Skeletal muscle tissue (tissue), 3 donors: ENCODE measurements at regions not wholly inside any gene's neighbourhood (a gene's known extent, or its start where the extent isn't known, plus 50 kb on each side); places are given as distances from the start of the nearest gene placed in this dataset.

ENCODE experiments used
- H3K27ac ChIP-seq: one replicate; pipeline ENCODE4 v1.7.0; 2013; ENCODE audit warnings: mild to moderate bottlenecking, low read depth, low read length, inconsistent platforms
- H3K27me3 ChIP-seq, 3 donors: one replicate each; pipeline ENCODE4 v1.7.0; 2013; ENCODE audit warnings: low read length in 3 of 3; ENCODE audit not compliant: control insufficient read depth in 3 of 3, insufficient read depth in 3 of 3
- H3K36me3 ChIP-seq, 3 donors: one replicate each; pipeline ENCODE4 v1.7.0; 2013; ENCODE audit warnings: low read length in 3 of 3; ENCODE audit not compliant: control insufficient read depth in 3 of 3, insufficient read depth in 3 of 3
- H3K4me1 ChIP-seq, 3 donors: one replicate each; pipeline ENCODE4 v1.7.0; 2013; ENCODE audit warnings: low read length in 3 of 3, mild to moderate bottlenecking in 3 of 3; ENCODE audit not compliant: control insufficient read depth in 3 of 3, insufficient read depth in 3 of 3
- H3K4me3 ChIP-seq, 3 donors: one replicate each; pipeline ENCODE4 v1.7.0; 2013; ENCODE audit warnings: low read length in 3 of 3
- H3K9ac ChIP-seq, 3 donors: one replicate each; pipeline ENCODE4 v1.7.0; 2013; ENCODE audit warnings: low read length in 3 of 3, mild to moderate bottlenecking in 3 of 3, moderate library complexity in 2 of 3, low read depth in 1 of 3
- H3K9me3 ChIP-seq, 3 donors: one replicate each; pipeline ENCODE4 v1.7.0; 2013; ENCODE audit warnings: low read length in 3 of 3; ENCODE audit not compliant: control insufficient read depth in 3 of 3
- donor health status: Osteomylitis.

GRCh38 chr4:15295421-15296162 is 132.2 kb upstream of the C1QTNF7 start:
- no peaks in the 10 kb centered on the region for H3K9me3 ChIP-seq

GRCh38 chr4:15297344-15297743 is 130.5 kb upstream of the C1QTNF7 start:
- Histone ChIP-seq H3K27me3 (no peaks in the 10 kb centered on the region), H3K9ac (no peak overlapping the region), H3K4me3 (no peak overlapping the region), H3K9me3 (no peaks in the 10 kb centered on the region), H3K36me3 (no peaks in the 10 kb centered on the region), H3K4me1 (peaks cover 0 to 3% (median 0%) of the 10 kb centered on the region in 3 donors), H3K27ac (no peak overlapping the region)

More at GRCh38 chr4:15295421-15296162, 132.2 kb upstream of the C1QTNF7 start:
- Histone ChIP-seq H3K4me3 (no peak overlapping the region), H3K9ac (no peak overlapping the region), H3K36me3 (no peaks in the 10 kb centered on the region), H3K27ac (no peak overlapping the region), H3K27me3 (no peaks in the 10 kb centered on the region), H3K4me1 (peaks cover 0 to 3% (median 0%) of the 10 kb centered on the region in 3 donors)

DNA sequence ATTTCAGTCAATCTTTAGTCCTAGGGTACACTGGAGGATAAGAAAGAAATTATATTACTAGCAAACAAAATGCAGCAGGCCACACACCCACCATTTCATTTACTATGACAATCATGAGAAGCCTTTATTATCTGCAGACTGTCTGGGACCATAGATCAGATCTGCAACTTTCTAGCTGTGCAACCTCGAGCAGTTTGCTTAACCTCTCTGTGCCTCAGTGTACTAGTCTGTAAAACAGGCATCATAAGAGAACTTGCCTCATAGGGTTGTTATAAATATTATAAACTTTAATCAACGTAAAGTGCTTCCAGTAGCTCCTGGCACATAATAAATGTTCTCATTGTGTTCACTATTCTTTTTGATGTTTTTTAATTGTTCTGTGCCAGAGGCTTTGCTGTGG is 128.2 kb upstream of the C1QTNF7 start:
- peaks cover 0 to 3% (median 0%) of the 10 kb centered on the region in 3 donors for H3K4me1 ChIP-seq

DNA sequence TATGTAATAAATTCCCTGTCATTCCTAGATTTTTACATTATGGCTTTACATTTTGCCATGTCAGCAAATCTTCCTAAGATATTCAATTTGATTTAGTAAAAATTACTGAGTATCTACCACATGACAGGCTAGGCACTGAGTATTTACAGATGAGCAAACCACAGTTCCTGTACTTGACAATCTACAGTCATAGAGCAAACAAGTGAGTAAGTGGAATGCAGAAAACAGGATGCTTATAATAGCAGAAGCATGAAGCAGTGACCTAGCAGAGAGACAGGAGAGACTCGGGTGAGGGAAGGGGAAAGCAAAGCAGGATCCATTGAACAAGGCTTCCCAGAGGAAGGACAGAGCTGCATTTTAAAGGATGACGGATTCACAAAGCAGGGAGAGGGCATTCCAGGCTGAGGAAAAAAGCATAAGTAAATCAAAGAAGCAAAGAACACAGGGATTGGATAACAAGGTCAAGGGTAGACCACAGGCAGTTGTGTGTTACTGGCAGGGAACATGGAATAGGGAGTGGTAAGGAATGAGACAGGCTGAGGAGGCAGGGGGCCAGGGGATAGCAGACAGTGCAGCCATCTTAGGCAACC is 124.7 kb upstream of the C1QTNF7 start:
- no peaks in the 10 kb centered on the region for H3K36me3 ChIP-seq
- H3K27ac ChIP-seq = no peak overlapping the region
- no peak overlapping the region for H3K4me3 ChIP-seq
- no peaks in the 10 kb centered on the region for H3K27me3 ChIP-seq
- H3K4me1 ChIP-seq = peaks cover 0 to 3% (median 0%) of the 10 kb centered on the region in 3 donors
- no peaks in the 10 kb centered on the region for H3K9me3 ChIP-seq
- H3K9ac ChIP-seq = no peak overlapping the region

More for the DNA sequence above, 128.2 kb upstream of the C1QTNF7 start:
- no peaks in the 10 kb centered on the region for H3K36me3 ChIP-seq
- no peak overlapping the region for H3K4me3 ChIP-seq
- no peaks in the 10 kb centered on the region for H3K9me3 ChIP-seq
- no peaks in the 10 kb centered on the region for H3K27me3 ChIP-seq
- no peak overlapping the region for H3K27ac ChIP-seq
- H3K9ac ChIP-seq = no peak overlapping the region

DNA sequence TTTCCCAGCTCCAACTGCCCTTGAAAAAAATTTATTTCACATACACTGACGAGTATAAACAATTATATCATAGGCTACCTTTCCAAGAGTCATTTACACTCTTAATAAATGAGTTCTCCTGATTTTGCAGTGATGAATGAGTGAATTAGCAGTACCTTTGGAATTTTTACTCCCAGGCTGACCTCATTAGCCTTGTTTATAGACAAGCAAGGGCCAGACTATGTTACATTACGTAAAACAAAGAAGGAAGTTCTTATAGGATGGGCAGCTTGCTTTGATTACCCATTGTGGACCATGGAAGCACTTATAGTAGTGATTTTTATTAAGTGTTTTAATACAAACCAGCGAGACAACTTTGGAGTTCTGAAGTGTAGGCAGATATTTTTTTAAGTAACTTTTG is 112.9 kb upstream of the C1QTNF7 start:
- Histone ChIP-seq H3K27me3 (no peaks in the 10 kb centered on the region), H3K4me3 (no peak overlapping the region), H3K27ac (no peak overlapping the region), H3K4me1 (no peaks in the 10 kb centered on the region), H3K9ac (no peak overlapping the region), H3K9me3 (no peaks in the 10 kb centered on the region), H3K36me3 (no peaks in the 10 kb centered on the region)

GRCh38 chr4:15317246-15317645 is 110.6 kb upstream of the C1QTNF7 start:
- no peaks in the 10 kb centered on the region for H3K27me3 ChIP-seq
- H3K9me3 ChIP-seq = no peaks in the 10 kb centered on the region
- H3K4me3 ChIP-seq = no peak overlapping the region
- H3K27ac ChIP-seq = no peak overlapping the region
- no peak overlapping the region for H3K9ac ChIP-seq
- no peaks in the 10 kb centered on the region for H3K36me3 ChIP-seq
- H3K4me1 ChIP-seq = no peaks in the 10 kb centered on the region

GRCh38 chr4:15318621-15319348 is 109.0 kb upstream of the C1QTNF7 start:
- Histone ChIP-seq H3K27me3 (no peaks in the 10 kb centered on the region), H3K36me3 (no peaks in the 10 kb centered on the region), H3K9ac (no peak overlapping the region), H3K9me3 (no peaks in the 10 kb centered on the region), H3K4me3 (no peak overlapping the region), H3K27ac (no peak overlapping the region), H3K4me1 (no peaks in the 10 kb centered on the region)

DNA sequence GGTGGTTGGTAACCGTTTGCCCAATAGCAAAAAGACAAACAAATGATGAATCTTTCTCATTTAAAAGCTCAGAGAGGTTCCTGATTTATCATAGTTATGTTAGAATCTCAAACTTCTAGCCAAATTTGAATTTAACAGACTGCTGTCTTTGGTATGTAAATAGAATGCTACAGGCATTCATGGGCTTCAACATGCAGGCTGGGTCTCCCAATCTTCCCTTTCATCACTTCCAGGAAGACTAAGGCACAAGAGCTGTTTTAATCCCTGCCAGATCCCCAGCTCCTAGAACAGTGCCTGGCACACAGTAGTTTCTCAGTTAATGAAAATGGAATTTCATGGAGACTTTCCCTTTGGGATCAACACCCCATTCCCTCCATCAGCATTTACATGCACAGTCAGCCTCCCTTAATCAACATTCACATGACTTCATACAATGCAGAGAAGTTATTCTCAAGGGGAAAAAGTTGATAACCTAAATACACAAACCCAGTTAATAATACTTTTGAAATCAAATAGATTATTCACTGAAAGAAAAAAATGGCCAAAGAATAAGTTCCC is 107.6 kb upstream of the C1QTNF7 start:
- no peak overlapping the region for H3K27ac ChIP-seq
- no peaks in the 10 kb centered on the region for H3K9me3 ChIP-seq
- H3K9ac ChIP-seq = no peak overlapping the region
- no peaks in the 10 kb centered on the region for H3K4me1 ChIP-seq
- H3K27me3 ChIP-seq = no peaks in the 10 kb centered on the region
- H3K36me3 ChIP-seq = no peaks in the 10 kb centered on the region
- no peak overlapping the region for H3K4me3 ChIP-seq

DNA sequence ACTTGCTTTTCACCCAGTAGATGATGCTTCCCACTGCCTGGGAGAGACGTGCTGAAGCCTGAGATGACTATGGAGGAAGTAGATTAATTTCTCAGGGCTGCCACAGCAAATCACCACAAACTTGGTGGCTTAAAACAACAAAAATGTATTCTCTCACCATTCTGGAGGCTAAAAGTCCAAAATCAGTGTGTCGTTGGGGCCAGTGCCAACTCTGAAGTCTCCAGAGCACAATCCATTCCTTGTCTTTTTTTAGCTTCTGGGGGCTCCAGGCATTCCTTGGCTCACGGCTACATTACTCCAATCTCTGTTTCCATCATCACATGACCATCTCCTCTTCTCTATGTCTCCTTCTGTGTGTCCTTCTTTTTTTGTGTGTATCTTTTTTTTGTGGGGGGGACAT is 105.8 kb upstream of the C1QTNF7 start:
- Histone ChIP-seq H3K36me3 (no peaks in the 10 kb centered on the region), H3K4me3 (no peak overlapping the region), H3K9me3 (no peaks in the 10 kb centered on the region), H3K9ac (no peak overlapping the region), H3K4me1 (no peaks in the 10 kb centered on the region), H3K27me3 (no peaks in the 10 kb centered on the region), H3K27ac (no peak overlapping the region)

DNA sequence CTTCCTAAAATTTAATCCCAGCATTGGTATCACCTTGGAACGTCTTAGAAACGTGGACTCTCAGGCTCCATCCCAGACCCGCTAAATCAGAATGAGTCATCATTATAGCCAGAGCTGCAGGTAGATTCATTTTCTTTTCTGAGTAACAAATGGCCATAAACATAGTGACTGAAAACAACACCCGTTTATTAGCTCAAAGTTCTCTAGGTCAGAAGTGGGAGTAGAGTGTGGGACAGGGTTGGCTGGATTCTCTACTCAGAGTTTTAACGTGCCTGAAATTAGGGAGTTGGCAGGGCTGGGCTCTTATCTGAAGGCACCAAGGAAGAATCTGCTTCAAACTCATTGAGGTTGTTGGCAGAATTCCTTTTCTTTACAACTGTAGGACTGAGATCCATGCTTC is 101.8 kb upstream of the C1QTNF7 start:
- no peaks in the 10 kb centered on the region for H3K27me3 ChIP-seq
- H3K4me1 ChIP-seq = no peaks in the 10 kb centered on the region
- H3K27ac ChIP-seq = no peak overlapping the region
- H3K36me3 ChIP-seq = no peaks in the 10 kb centered on the region
- no peak overlapping the region for H3K4me3 ChIP-seq
- no peaks in the 10 kb centered on the region for H3K9me3 ChIP-seq
- no peak overlapping the region for H3K9ac ChIP-seq
